ENCODE measurements at regions not wholly inside any gene's neighbourhood (a gene's known extent, or its start where the extent isn't known, plus 50 kb on each side); places are given as distances from the start of the nearest gene placed in this dataset.

DNA sequence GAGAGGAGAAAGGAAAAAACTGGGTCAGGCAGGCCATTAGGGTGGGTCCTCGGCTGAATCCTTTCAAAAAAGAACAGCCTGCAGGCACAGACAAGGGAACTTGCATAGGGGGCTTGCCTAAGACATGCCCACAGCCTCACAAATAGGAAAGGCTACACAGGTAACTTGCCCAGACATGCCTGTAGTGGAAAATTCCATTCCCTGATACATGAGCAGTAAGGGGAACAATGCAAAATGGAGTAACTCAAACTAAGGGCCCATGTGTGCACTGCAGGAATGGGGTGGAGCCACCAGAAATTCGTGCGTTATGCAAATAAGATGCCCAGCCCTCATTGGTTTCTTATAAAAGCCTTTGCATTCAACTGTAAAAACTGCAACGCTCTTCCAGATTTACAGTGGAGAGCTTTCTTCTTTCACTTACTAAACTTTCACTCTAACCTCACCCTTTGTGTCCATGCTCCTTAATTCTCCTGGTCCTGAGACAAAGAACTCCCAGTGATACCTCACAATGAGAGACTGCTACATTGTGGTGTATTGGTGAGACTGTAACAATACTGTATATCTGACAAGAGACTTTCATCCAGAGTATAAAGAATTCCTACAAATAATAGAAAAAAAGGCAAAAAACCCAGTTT, 59.5 kb upstream of the SLITRK1 start:
- Histone ChIP-seq H4K20me1 (ENCODE audit: insufficient read depth) (no peaks in the 10 kb centered on the region), H3K4me1 (ENCODE audit: insufficient read depth) (no peaks in the 10 kb centered on the region), H3K27me3 (replicated peaks; ENCODE audit: insufficient read depth) (no peaks in the 10 kb centered on the region), H3K27ac (no peak overlapping the region), H3F3A (ENCODE audit: insufficient read depth) (no peaks in the 10 kb centered on the region), H3K36me3 (ENCODE audit: low read depth) (no peaks in the 10 kb centered on the region), H2AFZ (0 out of 2 replicates have a peak overlapping the region, but pooled peaks have one; percentile 1), H3K9me2 (ENCODE audit: insufficient read depth) (no peaks in the 10 kb centered on the region), H3K4me3 (no peak overlapping the region), H3K4me2 (ENCODE audit: unreplicated experiment) (no peak overlapping the region), H3K9ac (no peak overlapping the region), H3K79me2 (ENCODE audit: insufficient read depth) (no peaks in the 10 kb centered on the region), H3K9me3 (ENCODE audit: low read depth) (no peaks in the 10 kb centered on the region)
- in situ Hi-C loops (cut with MboI), result no loop called here
- TF ChIP-seq EZH2phosphoT487 (IDR thresholded peaks at IDR 0.05; ENCODE audit: insufficient read depth, low read depth) (no peak), EZH2 (IDR thresholded peaks at IDR 0.05; ENCODE audit: insufficient read depth, poor library complexity, severe bottlenecking) (no peak)
- WGBS, 2 experiments (ENCODE audit: low coverage in 1 of 2, low lambda C conversion rate in 2 of 2, missing lambda C conversion rate in 2 of 2), result 44 to 47% methylated on average over 4 of the region's 4 CpGs
- no peak for DNase-seq

DNA sequence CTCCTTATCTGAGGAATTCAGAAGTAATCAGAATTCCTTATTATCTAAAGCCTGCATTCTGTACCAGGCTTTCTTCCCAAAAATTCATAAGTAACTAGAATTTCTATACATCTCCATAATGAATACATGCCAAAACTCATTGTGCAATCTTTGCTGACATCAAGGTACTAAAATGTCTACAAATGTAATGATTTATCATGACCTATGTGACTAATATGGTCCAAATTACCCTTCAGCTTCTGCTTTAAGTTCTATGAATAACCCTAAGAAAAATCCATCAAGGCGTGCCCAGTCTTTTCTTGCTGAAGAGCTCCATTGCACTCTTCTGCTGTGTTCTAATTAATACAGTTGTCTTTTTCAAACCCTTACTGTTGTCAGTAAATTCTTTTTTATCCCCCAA, 58.5 kb upstream of the SLITRK1 start:
- Histone ChIP-seq H3K27ac (no peak overlapping the region), H3K9me2 (ENCODE audit: insufficient read depth) (no peaks in the 10 kb centered on the region), H3K9ac (no peak overlapping the region), H3K4me1 (ENCODE audit: insufficient read depth) (no peaks in the 10 kb centered on the region), H3K9me3 (ENCODE audit: low read depth) (no peaks in the 10 kb centered on the region), H4K20me1 (ENCODE audit: insufficient read depth) (no peaks in the 10 kb centered on the region), H3K27me3 (replicated peaks; ENCODE audit: insufficient read depth) (no peaks in the 10 kb centered on the region), H3K36me3 (ENCODE audit: low read depth) (no peaks in the 10 kb centered on the region), H3K4me2 (ENCODE audit: unreplicated experiment) (no peak overlapping the region), H3K79me2 (ENCODE audit: insufficient read depth) (no peaks in the 10 kb centered on the region), H3F3A (ENCODE audit: insufficient read depth) (no peaks in the 10 kb centered on the region), H2AFZ (no peak overlapping the region), H3K4me3 (no peak overlapping the region)
- TF ChIP-seq EZH2phosphoT487 (IDR thresholded peaks at IDR 0.05; ENCODE audit: insufficient read depth, low read depth) (no peak), EZH2 (IDR thresholded peaks at IDR 0.05; ENCODE audit: insufficient read depth, poor library complexity, severe bottlenecking) (no peak)
- DNase-seq, result peak; percentile 1
- in situ Hi-C loops (cut with MboI), result no loop called here
- WGBS, 2 experiments (ENCODE audit: low coverage in 1 of 2, low lambda C conversion rate in 2 of 2, missing lambda C conversion rate in 2 of 2), result 48 to 52% methylated on average over 1 of the region's 1 CpG

DNA sequence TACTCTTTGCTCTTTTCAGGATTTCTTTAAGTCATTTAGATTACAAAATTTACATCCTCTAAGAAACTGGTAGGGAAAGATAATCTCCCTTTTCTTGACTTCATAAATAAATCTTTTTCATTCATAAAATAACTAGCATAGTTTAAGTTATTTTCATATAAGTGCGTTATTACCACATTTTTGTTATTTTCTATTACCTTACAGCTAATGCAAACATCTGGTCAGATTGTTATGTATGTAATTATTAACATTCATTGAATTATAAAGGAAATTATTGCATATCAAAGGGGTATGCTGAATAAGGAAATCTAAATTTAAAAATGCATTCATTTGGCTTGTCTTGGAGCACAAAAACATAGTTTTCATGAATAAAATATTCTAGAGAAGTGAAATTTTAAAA, 55.3 kb upstream of the SLITRK1 start:
- H3K36me3 ChIP-seq (ENCODE audit: low read depth), result no peaks in the 10 kb centered on the region
- no peak overlapping the region for H3K27ac ChIP-seq
- H3K4me1 ChIP-seq (ENCODE audit: insufficient read depth), result no peaks in the 10 kb centered on the region
- H4K20me1 ChIP-seq (ENCODE audit: insufficient read depth), result no peaks in the 10 kb centered on the region
- H3K9ac ChIP-seq, result no peak overlapping the region
- no peak overlapping the region for H3K4me2 ChIP-seq (ENCODE audit: unreplicated experiment)
- in situ Hi-C loops (cut with MboI), result no loop called here
- no peak for DNase-seq
- 20 to 24% methylated on average over 1 of the region's 1 CpG for WGBS, 2 experiments (ENCODE audit: low coverage in 1 of 2, low lambda C conversion rate in 2 of 2, missing lambda C conversion rate in 2 of 2)
- no peak overlapping the region for H2AFZ ChIP-seq
- no peak for TF ChIP-seq EZH2phosphoT487 (IDR thresholded peaks at IDR 0.05; ENCODE audit: insufficient read depth, low read depth)
- no peak for TF ChIP-seq EZH2 (IDR thresholded peaks at IDR 0.05; ENCODE audit: insufficient read depth, poor library complexity, severe bottlenecking)
- no peaks in the 10 kb centered on the region for H3K27me3 ChIP-seq (replicated peaks; ENCODE audit: insufficient read depth)
- H3K4me3 ChIP-seq, result no peak overlapping the region
- no peaks in the 10 kb centered on the region for H3F3A ChIP-seq (ENCODE audit: insufficient read depth)
- H3K79me2 ChIP-seq (ENCODE audit: insufficient read depth), result no peaks in the 10 kb centered on the region
- no peaks in the 10 kb centered on the region for H3K9me3 ChIP-seq (ENCODE audit: low read depth)
- H3K9me2 ChIP-seq (ENCODE audit: insufficient read depth), result no peaks in the 10 kb centered on the region

DNA sequence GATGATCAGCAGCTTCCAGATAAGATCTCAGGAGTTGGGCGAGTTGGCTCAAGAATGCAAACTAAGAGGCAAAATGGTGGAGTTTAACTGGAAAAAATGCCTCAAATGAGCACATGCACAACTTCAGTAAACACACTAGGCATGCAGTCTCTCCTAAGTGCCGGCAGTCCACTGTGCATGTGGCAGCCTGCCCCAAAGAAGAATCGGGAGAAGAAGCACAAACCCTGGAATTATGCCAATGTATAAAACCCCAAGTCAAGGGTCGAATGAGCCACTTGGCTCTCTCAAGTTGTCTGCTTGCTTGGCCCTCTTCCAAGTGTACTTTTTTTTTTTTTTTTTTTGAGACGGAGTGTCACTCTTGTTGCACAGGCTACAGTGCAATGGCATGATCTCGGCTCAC, 53.3 kb upstream of the SLITRK1 start:
- Histone ChIP-seq H3K4me2 (ENCODE audit: unreplicated experiment) (no peak overlapping the region), H3K36me3 (ENCODE audit: low read depth) (no peaks in the 10 kb centered on the region), H3F3A (ENCODE audit: insufficient read depth) (no peaks in the 10 kb centered on the region), H3K4me3 (no peak overlapping the region), H3K79me2 (ENCODE audit: insufficient read depth) (no peaks in the 10 kb centered on the region), H3K27me3 (replicated peaks; ENCODE audit: insufficient read depth) (no peaks in the 10 kb centered on the region), H3K4me1 (ENCODE audit: insufficient read depth) (no peaks in the 10 kb centered on the region), H3K9me3 (ENCODE audit: low read depth) (no peaks in the 10 kb centered on the region), H3K9ac (no peak overlapping the region), H4K20me1 (ENCODE audit: insufficient read depth) (no peaks in the 10 kb centered on the region), H2AFZ (no peak overlapping the region), H3K27ac (no peak overlapping the region), H3K9me2 (ENCODE audit: insufficient read depth) (no peaks in the 10 kb centered on the region)
- DNase-seq, result no peak
- 34 to 42% methylated on average over 6 of the region's 6 CpGs for WGBS, 2 experiments (ENCODE audit: low coverage in 1 of 2, low lambda C conversion rate in 2 of 2, missing lambda C conversion rate in 2 of 2)
- in situ Hi-C loops (cut with MboI), result no loop called here
- TF ChIP-seq EZH2 (IDR thresholded peaks at IDR 0.05; ENCODE audit: insufficient read depth, poor library complexity, severe bottlenecking), result no peak
- no peak for TF ChIP-seq EZH2phosphoT487 (IDR thresholded peaks at IDR 0.05; ENCODE audit: insufficient read depth, low read depth)
